ENCODE measurements at regions not wholly inside any gene's neighbourhood (a gene's known extent, or its start where the extent isn't known, plus 50 kb on each side); places are given as distances from the start of the nearest gene placed in this dataset.
"Not testable (repeated sequence)": the region's sequence is repeated elsewhere in the genome, so short reads cannot be mapped to it uniquely, and the experiment has no call there.

GRCh38 chr2:195572895-195573683 lies 83.9 kb upstream of the SLC39A10 start:
- no peak for DNase-seq (ENCODE audit: low read depth, low spot score)

- no peak for DNase-seq (ENCODE audit: low read depth, low spot score)
Observed at GRCh38 chr2:195570329-195570728, 86.7 kb upstream of the SLC39A10 start.

GRCh38 chr2:195569255-195569654 lies 87.8 kb upstream of the SLC39A10 start:
- DNase-seq (ENCODE audit: low read depth, low spot score), result no peak

GRCh38 chr2:195564625-195565135 lies 92.3 kb upstream of the SLC39A10 start:
- DNase-seq (ENCODE audit: low read depth, low spot score), result not testable (repeated sequence)

- no peak for DNase-seq (ENCODE audit: low read depth, low spot score)
Observed at GRCh38 chr2:195563857-195564512, 93.0 kb upstream of the SLC39A10 start.

- DNase-seq (ENCODE audit: low read depth, low spot score), result no peak
Observed at GRCh38 chr2:195562570-195563566, 94.2 kb upstream of the SLC39A10 start.

- DNase-seq (ENCODE audit: low read depth, low spot score), result no peak
Observed at GRCh38 chr2:195561116-195561921, 95.7 kb upstream of the SLC39A10 start.

GRCh38 chr2:195560209-195560895 lies 96.7 kb upstream of the SLC39A10 start:
- no peak for DNase-seq (ENCODE audit: low read depth, low spot score)

- peak; percentile 75 for DNase-seq (ENCODE audit: low read depth, low spot score)
Observed at GRCh38 chr2:195559431-195559914, 97.6 kb upstream of the SLC39A10 start.

- DNase-seq (ENCODE audit: low read depth, low spot score), result no peak
Observed at GRCh38 chr2:195555971-195556370, 101.1 kb upstream of the SLC39A10 start.

- DNase-seq (ENCODE audit: low read depth, low spot score), result no peak
Observed at GRCh38 chr2:195552581-195552980, 104.4 kb upstream of the SLC39A10 start.

- no peak for DNase-seq (ENCODE audit: low read depth, low spot score)
Observed at GRCh38 chr2:195548198-195548940, 108.7 kb upstream of the SLC39A10 start.

- not testable (repeated sequence) for DNase-seq (ENCODE audit: low read depth, low spot score)
Observed at GRCh38 chr2:195547268-195547840, 109.7 kb upstream of the SLC39A10 start.

- DNase-seq (ENCODE audit: low read depth, low spot score), result no peak
Observed at GRCh38 chr2:195545811-195546210, 111.2 kb upstream of the SLC39A10 start.

GRCh38 chr2:195543902-195544894 lies 112.8 kb upstream of the SLC39A10 start:
- no peak for DNase-seq (ENCODE audit: low read depth, low spot score)

- no peak for DNase-seq (ENCODE audit: low read depth, low spot score)
Observed at GRCh38 chr2:195543063-195543462, 114.0 kb upstream of the SLC39A10 start.

- no peak for DNase-seq (ENCODE audit: low read depth, low spot score)
Observed at GRCh38 chr2:195542067-195542466, 115.0 kb upstream of the SLC39A10 start.

GRCh38 chr2:195538937-195539336 lies 118.1 kb upstream of the SLC39A10 start:
- no peak for DNase-seq (ENCODE audit: low read depth, low spot score)

Data from activated CD4-positive, CD25-positive, alpha-beta regulatory T cell treated with anti-CD3 and anti-CD28 coated beads, Interleukin-2, amount 50 U/mL, for 16 hours (primary cell).